A172 (cell line): ENCODE measurements at regions not wholly inside any gene's neighbourhood (a gene's known extent, or its start where the extent isn't known, plus 50 kb on each side); places are given as distances from the start of the nearest gene placed in this dataset.
"Not testable (repeated sequence)": the region's sequence is repeated elsewhere in the genome, so short reads cannot be mapped to it uniquely, and the experiment has no call there.

ENCODE experiments used
- DNase-seq: peaks from one replicate; pipeline ENCODE4 v3.0.0-alpha.2; 2015; ENCODE audit warnings: low spot score

GRCh38 chrX:40949071-40949470, 136.2 kb upstream of the USP9X start:
- DNase-seq = no peak

- DNase-seq = no peak
These were observed 134.7 kb upstream of the USP9X start for GRCh38 chrX:40950546-40950945.

GRCh38 chrX:40951407-40951806, 133.8 kb upstream of the USP9X start:
- not testable (repeated sequence) for DNase-seq

GRCh38 chrX:40952855-40953254, 132.4 kb upstream of the USP9X start:
- peak; percentile 36 for DNase-seq

GRCh38 chrX:40953369-40953768, 131.9 kb upstream of the USP9X start:
- no peak for DNase-seq

GRCh38 chrX:40960041-40960440, 125.2 kb upstream of the USP9X start:
- DNase-seq = no peak

GRCh38 chrX:40962793-40963407, 122.3 kb upstream of the USP9X start:
- DNase-seq = no peak

GRCh38 chrX:40964008-40964407, 121.2 kb upstream of the USP9X start:
- DNase-seq = peak; percentile 25

- peak; percentile 18 for DNase-seq
These were observed 120.3 kb upstream of the USP9X start for GRCh38 chrX:40964633-40965586.

GRCh38 chrX:40966213-40966820, 118.9 kb upstream of the USP9X start:
- DNase-seq = no peak

GRCh38 chrX:40968180-40968579, 117.1 kb upstream of the USP9X start:
- no peak for DNase-seq

- DNase-seq = no peak
These were observed 113.5 kb upstream of the USP9X start for GRCh38 chrX:40971736-40972135.

- no peak for DNase-seq
These were observed 111.6 kb upstream of the USP9X start for GRCh38 chrX:40973619-40974018.

GRCh38 chrX:40975951-40976350, 109.3 kb upstream of the USP9X start:
- no peak for DNase-seq

GRCh38 chrX:40976981-40977380, 108.3 kb upstream of the USP9X start:
- DNase-seq = no peak

- no peak for DNase-seq
These were observed 100.3 kb upstream of the USP9X start for GRCh38 chrX:40984962-40985361.

- DNase-seq = no peak
These were observed 97.8 kb upstream of the USP9X start for GRCh38 chrX:40987413-40987812.

- no peak for DNase-seq
These were observed 97.1 kb upstream of the USP9X start for GRCh38 chrX:40988100-40988499.

- DNase-seq = not testable (repeated sequence)
These were observed 91.8 kb upstream of the USP9X start for GRCh38 chrX:40993395-40993794.

GRCh38 chrX:40996886-40997530, 88.2 kb upstream of the USP9X start:
- peak; percentile 51 for DNase-seq

- DNase-seq = no peak
These were observed 87.1 kb upstream of the USP9X start for GRCh38 chrX:40998123-40998522.

GRCh38 chrX:41001327-41001726, 83.9 kb upstream of the USP9X start:
- no peak for DNase-seq
